Islet precursor cell (in vitro differentiated cells): ENCODE measurements at regions not wholly inside any gene's neighbourhood (a gene's known extent, or its start where the extent isn't known, plus 50 kb on each side); places are given as distances from the start of the nearest gene placed in this dataset.

Source experiments
- DNase-seq: peaks from one replicate; pipeline ENCODE4 v3.0.0-alpha.2; 2018

- no peak for DNase-seq
These were observed 68.3 kb upstream of the ZSWIM6 start for GRCh38 chr5:61263561-61264272.

GRCh38 chr5:61264273-61264661, 67.8 kb upstream of the ZSWIM6 start:
- no peak for DNase-seq

GRCh38 chr5:61267116-61267515, 64.9 kb upstream of the ZSWIM6 start:
- DNase-seq: no peak

- no peak for DNase-seq
These were observed 63.2 kb upstream of the ZSWIM6 start for GRCh38 chr5:61268871-61269270.

- DNase-seq: no peak
These were observed 61.4 kb upstream of the ZSWIM6 start for GRCh38 chr5:61270510-61271165.

GRCh38 chr5:61272688-61273087, 59.4 kb upstream of the ZSWIM6 start:
- no peak for DNase-seq

- no peak for DNase-seq
These were observed 58.6 kb upstream of the ZSWIM6 start for GRCh38 chr5:61273279-61273975.

GRCh38 chr5:61274511-61274911, 57.5 kb upstream of the ZSWIM6 start:
- no peak for DNase-seq

GRCh38 chr5:61275841-61276240, 56.2 kb upstream of the ZSWIM6 start:
- DNase-seq: peak; percentile 79

GRCh38 chr5:61277190-61277589, 54.9 kb upstream of the ZSWIM6 start:
- no peak for DNase-seq

- no peak for DNase-seq
These were observed 54.3 kb upstream of the ZSWIM6 start for GRCh38 chr5:61277781-61278180.

- no peak for DNase-seq
These were observed 52.3 kb upstream of the ZSWIM6 start for GRCh38 chr5:61279725-61280124.

- DNase-seq: no peak
These were observed 51.9 kb upstream of the ZSWIM6 start for GRCh38 chr5:61280205-61280604.

- DNase-seq: no peak
These were observed 51.2 kb upstream of the ZSWIM6 start for GRCh38 chr5:61280761-61281427.

GRCh38 chr5:61281686-61282085, 50.4 kb upstream of the ZSWIM6 start:
- no peak for DNase-seq
